ENCODE measurements at regions not wholly inside any gene's neighbourhood (a gene's known extent, or its start where the extent isn't known, plus 50 kb on each side); places are given as distances from the start of the nearest gene placed in this dataset.

- 62 to 64% methylated on average over 14 to 22 of the region's 22 CpGs for WGBS, 2 donors
- no peak for ATAC-seq
- H3K4me3 ChIP-seq, result no peak overlapping the region
Measured at GRCh38 chr11:134572741-134573675, 161.0 kb upstream of the B3GAT1 start.

GRCh38 chr11:134571301-134571700 lies 159.3 kb upstream of the B3GAT1 start:
- Histone ChIP-seq H3K4me3 (no peak overlapping the region), H3K27ac (no peak overlapping the region), H3K9me3 (no peaks in the 10 kb centered on the region), H3K27me3 (peaks cover 0 to 7% of the 10 kb centered on the region in 2 donors), H3K4me1 (no peaks in the 10 kb centered on the region), H3K36me3 (replicated peaks in 1 of 2; ENCODE audit: insufficient read depth in 1 of 2, low read depth in 2 of 2) (no peaks in the 10 kb centered on the region)
- intact Hi-C loops (cut with DNase I), result no loop called here
- WGBS, 2 donors, result 64 to 91% methylated on average over 3 of the region's 3 CpGs
- DNase-seq (no peak), ATAC-seq (no peak)
- TF ChIP-seq POLR2A (IDR thresholded peaks at IDR 0.05), result no peak
- no peak for TF ChIP-seq CTCF (IDR thresholded peaks at IDR 0.05)

More at GRCh38 chr11:134572741-134573675, 161.0 kb upstream of the B3GAT1 start:
- Histone ChIP-seq H3K9me3 (no peaks in the 10 kb centered on the region), H3K27me3 (peaks cover 0 to 6% of the 10 kb centered on the region in 2 donors), H3K4me1 (no peaks in the 10 kb centered on the region), H3K27ac (no peak overlapping the region), H3K36me3 (replicated peaks in 1 of 2; ENCODE audit: insufficient read depth in 1 of 2, low read depth in 2 of 2) (no peaks in the 10 kb centered on the region)
- no peak for DNase-seq
- intact Hi-C loops (cut with DNase I), result no loop called here
- TF ChIP-seq POLR2A (IDR thresholded peaks at IDR 0.05) (no peak), CTCF (IDR thresholded peaks at IDR 0.05) (no peak)

GRCh38 chr11:134569195-134569594 lies 157.2 kb upstream of the B3GAT1 start:
- no peak for ATAC-seq
- H3K9me3 ChIP-seq, result no peaks in the 10 kb centered on the region
- H3K4me1 ChIP-seq, result no peaks in the 10 kb centered on the region
- no peak for TF ChIP-seq POLR2A (IDR thresholded peaks at IDR 0.05)
- TF ChIP-seq CTCF (IDR thresholded peaks at IDR 0.05), result no peak
- WGBS, 2 donors, result 57 to 60% methylated on average over 6 of the region's 6 CpGs
- no peaks in the 10 kb centered on the region for H3K36me3 ChIP-seq (replicated peaks in 1 of 2; ENCODE audit: insufficient read depth in 1 of 2, low read depth in 2 of 2)
- H3K27ac ChIP-seq, result no peak overlapping the region
- no peak overlapping the region for H3K4me3 ChIP-seq
- peaks cover 0 to 7% of the 10 kb centered on the region in 2 donors for H3K27me3 ChIP-seq
- no peak for DNase-seq
- intact Hi-C loops (cut with DNase I), result no loop called here

- H3K4me3 ChIP-seq, result no peak overlapping the region
- intact Hi-C loops (cut with DNase I), result no loop called here
- TF ChIP-seq CTCF (IDR thresholded peaks at IDR 0.05) (no peak), POLR2A (IDR thresholded peaks at IDR 0.05) (no peak)
- no peak overlapping the region for H3K27ac ChIP-seq
- ATAC-seq (no peak), DNase-seq (no peak)
- 46 to 50% methylated on average over 4 of the region's 4 CpGs for WGBS, 2 donors
- H3K9me3 ChIP-seq, result no peaks in the 10 kb centered on the region
- H3K27me3 ChIP-seq, result peaks cover 0 to 7% of the 10 kb centered on the region in 2 donors
- H3K4me1 ChIP-seq, result no peaks in the 10 kb centered on the region
- H3K36me3 ChIP-seq (replicated peaks in 1 of 2; ENCODE audit: insufficient read depth in 1 of 2, low read depth in 2 of 2), result no peaks in the 10 kb centered on the region
Measured at GRCh38 chr11:134566311-134566710, 154.3 kb upstream of the B3GAT1 start.

Measured in body of pancreas (tissue), 4 donors.